CD4-positive, alpha-beta T cell treated with Interleukin-12 subunit alpha and Interleukin-12 subunit beta, for 1 hour (primary cell): ENCODE measurements at regions not wholly inside any gene's neighbourhood (a gene's known extent, or its start where the extent isn't known, plus 50 kb on each side); places are given as distances from the start of the nearest gene placed in this dataset.
"Not testable (repeated sequence)": the region's sequence is repeated elsewhere in the genome, so short reads cannot be mapped to it uniquely, and the experiment has no call there.

Experiments
- DNase-seq: peaks from one replicate; pipeline ENCODE4 v3.0.0-alpha.2; 2020

GRCh38 chr4:121616449-121616848 is 80.3 kb downstream of the ANXA5 start:
- DNase-seq: not testable (repeated sequence)

DNA sequence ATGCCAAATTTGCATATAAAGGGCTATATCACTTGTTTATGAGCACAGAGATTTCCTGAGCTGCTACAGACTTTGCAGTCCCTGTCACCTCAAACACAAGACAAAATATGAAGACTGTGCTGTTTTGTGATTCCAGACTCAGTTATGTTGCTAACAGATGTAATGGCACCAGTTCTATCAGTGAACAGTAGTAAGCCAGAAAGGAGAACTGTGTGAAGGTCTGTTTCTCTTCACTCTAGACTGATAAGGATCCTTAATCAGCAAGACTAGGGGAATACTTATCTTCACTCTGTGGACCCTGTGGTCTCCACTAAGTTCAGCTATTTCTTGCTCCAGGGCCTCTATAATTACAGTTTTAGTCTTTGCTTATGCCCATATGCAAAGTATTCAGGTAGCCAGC is 82.7 kb downstream of the ANXA5 start:
- DNase-seq: no peak

GRCh38 chr4:121599049-121599448 is 97.7 kb downstream of the ANXA5 start:
- DNase-seq: no peak

DNA sequence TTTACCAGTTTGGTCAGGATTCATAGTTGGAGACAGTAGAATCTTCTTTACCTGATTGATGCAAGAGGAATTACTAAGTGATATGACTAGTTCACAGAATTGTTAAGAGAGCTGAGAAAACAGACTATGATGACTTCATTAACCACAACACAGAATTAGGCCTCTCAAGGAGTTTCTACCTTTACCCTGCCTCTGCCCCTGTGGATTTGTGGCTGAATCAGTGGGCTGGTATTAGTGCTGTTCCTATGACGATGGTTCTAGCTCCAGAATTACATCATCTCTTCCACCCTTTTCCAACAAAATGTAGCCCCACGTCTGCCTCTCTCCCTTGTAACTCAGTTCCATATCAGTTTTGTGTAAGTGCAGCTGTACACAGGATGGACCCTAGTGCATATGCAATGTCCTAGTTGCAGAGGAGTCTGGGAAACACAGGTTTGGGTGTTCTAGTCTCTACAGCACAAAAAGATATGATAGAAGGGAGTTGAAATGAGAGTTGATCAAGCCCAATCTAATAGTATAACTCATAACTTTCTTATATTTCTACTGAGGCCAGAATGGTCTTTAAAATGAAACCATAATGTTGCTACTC is 99.3 kb downstream of the ANXA5 start:
- DNase-seq: no peak

GRCh38 chr4:121594796-121595526 is 101.8 kb downstream of the ANXA5 start:
- no peak for DNase-seq

GRCh38 chr4:121593760-121594159 is 103.0 kb downstream of the ANXA5 start:
- no peak for DNase-seq

DNA sequence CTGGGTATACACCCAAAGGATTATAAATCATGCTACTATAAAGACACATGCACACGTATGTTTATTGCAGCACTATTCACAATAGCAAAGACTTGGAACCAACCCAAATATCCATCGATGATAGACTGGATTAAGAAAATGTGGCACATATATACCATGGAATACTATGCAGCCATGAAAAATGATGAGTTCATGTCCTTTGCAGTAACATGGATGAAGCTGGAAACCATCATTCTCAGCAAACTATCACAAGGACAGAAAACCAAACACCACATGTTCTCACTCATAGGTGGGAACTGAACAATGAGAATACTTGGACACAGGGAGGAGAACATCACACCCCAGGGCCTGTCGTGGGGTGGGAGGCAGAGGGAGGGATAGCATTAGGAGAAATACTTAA is 104.5 kb downstream of the ANXA5 start:
- not testable (repeated sequence) for DNase-seq

- no peak for DNase-seq
Measured at GRCh38 chr4:121584836-121585235, 111.9 kb downstream of the ANXA5 start.

- DNase-seq: no peak
Measured at GRCh38 chr4:121583396-121583795, 113.4 kb downstream of the ANXA5 start.

GRCh38 chr4:121582296-121582695 is 114.5 kb downstream of the ANXA5 start:
- no peak for DNase-seq

GRCh38 chr4:121575392-121575791 is 121.4 kb downstream of the ANXA5 start:
- DNase-seq: not testable (repeated sequence)

GRCh38 chr4:121574618-121575017 is 122.2 kb downstream of the ANXA5 start:
- DNase-seq: no peak

GRCh38 chr4:121567748-121568147 is 129.0 kb downstream of the ANXA5 start:
- DNase-seq: no peak

- no peak for DNase-seq
Measured at GRCh38 chr4:121564840-121565375, 131.9 kb downstream of the ANXA5 start.

GRCh38 chr4:121562811-121563210 is 134.0 kb downstream of the ANXA5 start:
- no peak for DNase-seq

DNA sequence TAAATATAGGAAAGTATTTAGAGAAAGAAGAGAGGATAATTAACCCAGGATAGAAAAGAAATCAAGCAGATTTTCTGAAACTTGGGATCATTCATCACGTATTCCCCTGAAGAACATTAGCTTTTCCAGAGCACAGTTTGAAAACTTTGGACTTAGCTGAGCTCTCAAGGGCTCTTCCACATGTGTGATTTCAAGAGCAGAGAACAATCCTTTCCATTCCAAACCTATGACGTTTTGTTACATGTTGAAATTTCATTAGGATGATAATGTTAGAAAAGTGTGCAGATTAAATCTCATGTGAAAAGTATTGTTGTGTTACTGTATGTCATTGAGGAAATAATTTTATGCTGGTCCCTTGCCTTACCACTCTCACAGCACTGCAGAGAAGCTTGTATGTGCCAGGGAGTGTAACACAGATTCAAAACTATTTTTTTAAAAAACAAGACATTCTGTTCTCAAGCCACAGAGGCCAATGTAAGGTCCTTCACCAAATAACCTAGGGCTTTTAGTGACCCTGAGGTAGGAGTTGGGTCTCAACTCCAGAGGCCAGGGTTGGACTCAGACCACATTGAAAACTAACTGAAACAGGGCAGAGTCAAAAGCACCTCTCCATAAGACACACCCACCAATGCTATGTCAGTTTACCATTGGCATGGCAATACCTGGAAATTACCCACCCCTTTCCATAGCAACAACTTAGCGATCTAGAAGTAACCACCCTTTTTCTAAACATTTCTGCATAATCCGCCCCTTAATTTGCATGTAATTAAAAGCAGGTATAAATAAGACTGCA is 141.3 kb downstream of the ANXA5 start:
- DNase-seq: no peak

DNA sequence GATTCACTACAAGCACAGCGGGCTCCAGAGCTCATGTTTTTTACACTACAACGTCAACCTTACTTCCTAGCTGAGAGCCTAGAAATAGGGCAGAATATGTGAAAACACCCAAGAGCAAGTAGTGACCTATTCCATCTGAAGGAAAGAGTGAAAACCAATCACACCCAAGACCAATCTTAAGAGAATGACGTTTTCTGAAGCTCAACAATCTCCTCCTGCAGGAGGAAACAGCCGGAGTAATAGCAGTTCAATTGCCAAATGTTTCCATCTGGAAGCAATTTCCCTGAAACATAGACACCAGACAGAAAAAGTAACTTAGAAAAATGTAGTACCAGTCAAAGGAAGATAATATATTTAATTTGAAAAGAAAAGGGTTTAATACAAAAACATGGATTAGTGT is 142.4 kb downstream of the ANXA5 start:
- DNase-seq: no peak

- DNase-seq: no peak
Measured at GRCh38 chr4:121551881-121552280, 144.9 kb downstream of the ANXA5 start.

- no peak for DNase-seq
Measured at GRCh38 chr4:121551271-121551670, 145.5 kb downstream of the ANXA5 start.

DNA sequence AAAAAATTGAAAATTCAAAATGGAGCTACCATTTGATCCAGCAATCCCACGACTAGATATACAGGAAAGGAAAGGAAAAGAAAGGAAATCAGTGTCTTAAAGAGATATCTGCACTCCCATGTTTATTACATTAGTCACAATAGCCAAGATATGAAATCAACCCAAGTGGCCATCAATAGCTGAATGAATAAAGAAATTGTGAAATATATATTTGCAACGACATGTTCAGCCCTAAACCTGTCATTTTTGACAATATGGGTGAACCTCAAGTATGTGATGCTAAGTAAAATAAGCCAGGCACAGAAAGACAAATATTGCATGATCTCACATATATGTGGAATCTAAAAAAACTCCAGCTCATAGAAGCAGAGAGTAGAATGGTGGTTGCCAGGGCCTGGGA is 155.1 kb downstream of the ANXA5 start:
- DNase-seq: no peak

- DNase-seq: no peak
Measured at GRCh38 chr4:121535351-121535750, 154.5 kb upstream of the QRFPR start.

- DNase-seq: no peak
Measured at GRCh38 chr4:121534187-121534586, 153.4 kb upstream of the QRFPR start.

DNA sequence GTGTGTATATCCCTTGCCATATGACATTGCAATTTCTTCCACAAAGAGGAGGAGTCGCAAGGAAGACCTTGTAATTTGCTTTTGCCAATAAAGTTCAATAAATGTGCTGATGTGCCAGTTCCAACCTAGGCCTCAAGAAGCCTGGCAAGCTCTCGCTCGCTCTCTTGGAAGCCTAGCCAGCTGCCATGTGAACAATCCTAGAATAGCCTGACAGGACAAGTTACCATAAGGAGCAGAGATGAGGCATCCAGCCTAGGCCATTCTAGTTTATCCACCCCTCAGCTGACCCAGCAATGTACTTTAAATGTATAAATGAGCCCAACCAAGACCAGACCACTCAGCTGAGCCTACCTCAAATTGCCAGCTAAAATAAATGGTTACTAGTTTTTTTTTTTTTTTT is 145.7 kb upstream of the QRFPR start:
- no peak for DNase-seq
